ENCODE measurements at regions not wholly inside any gene's neighbourhood (a gene's known extent, or its start where the extent isn't known, plus 50 kb on each side); places are given as distances from the start of the nearest gene placed in this dataset.

DNA sequence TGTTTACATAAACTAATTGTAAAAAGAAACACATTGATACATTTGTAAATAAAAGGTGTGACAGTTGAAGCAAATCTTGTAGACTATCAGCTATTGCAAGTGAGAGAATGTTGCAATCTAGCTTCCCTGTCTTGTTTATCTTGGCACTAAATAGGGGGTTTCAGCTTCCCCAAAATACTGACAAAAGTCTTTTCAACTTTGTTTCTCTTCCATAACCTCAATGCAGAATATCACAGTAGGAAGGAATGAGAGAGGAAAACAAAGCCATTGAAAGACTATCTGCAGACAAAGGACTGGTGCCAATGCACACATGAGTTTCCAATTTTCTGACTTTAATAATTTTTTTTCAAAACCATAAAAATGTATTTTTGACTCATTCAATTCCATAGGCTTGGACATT is 886.2 kb upstream of the MGAT4C start:
- DNase-seq = no peak

DNA sequence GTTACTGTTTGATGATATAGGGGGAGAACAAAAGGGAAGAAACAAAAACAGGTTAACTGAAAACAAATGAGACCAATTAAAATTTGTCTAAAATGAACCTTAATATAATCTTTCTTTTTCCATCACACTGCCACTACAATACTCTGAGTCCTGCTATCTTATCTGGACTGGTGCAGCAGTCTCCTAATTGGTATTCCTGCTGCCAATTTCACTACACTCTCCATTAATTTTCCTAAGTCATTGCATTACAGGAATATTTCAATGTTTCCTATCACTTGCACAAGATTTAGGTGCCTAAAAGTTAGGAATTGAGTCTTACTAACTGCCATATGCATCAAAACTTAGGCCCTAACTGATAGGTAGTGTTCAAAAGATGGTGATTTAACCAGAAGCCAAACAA is 884.9 kb upstream of the MGAT4C start:
- no peak for DNase-seq

- no peak for DNase-seq
These were observed 884.1 kb upstream of the MGAT4C start for GRCh38 chr12:87140262-87140661.

GRCh38 chr12:87137220-87137619 is 881.0 kb upstream of the MGAT4C start:
- no peak for DNase-seq

DNA sequence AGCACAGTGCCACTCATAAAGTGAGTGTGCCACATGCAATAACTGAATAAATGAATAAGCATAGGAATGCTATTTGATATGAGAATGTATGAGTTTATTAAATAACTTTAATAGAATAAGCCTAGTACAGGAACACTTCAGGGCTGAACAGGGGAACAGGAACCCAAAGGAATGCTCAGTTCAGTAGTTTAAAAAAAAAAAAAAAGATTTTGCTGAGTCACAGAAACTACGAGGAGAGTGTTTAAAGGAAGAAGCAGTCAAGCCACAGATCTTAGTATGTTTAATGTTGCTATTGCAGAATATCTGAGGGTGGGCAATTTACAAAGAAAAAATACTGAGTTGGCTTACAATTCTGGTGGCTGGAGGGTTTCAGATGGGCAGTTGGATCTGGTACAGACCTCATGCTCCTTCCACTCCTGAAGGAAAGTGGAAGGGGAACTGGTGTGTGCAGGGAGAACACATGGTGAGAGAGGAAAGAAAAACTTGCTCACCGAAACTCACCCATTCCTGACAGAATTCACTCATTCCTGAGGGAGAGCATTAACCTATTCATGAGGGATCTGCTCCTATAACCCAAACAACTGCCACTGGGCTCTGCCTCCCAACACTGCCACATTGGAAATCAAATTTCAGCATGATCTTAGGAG is 880.3 kb upstream of the MGAT4C start:
- DNase-seq = no peak

DNA sequence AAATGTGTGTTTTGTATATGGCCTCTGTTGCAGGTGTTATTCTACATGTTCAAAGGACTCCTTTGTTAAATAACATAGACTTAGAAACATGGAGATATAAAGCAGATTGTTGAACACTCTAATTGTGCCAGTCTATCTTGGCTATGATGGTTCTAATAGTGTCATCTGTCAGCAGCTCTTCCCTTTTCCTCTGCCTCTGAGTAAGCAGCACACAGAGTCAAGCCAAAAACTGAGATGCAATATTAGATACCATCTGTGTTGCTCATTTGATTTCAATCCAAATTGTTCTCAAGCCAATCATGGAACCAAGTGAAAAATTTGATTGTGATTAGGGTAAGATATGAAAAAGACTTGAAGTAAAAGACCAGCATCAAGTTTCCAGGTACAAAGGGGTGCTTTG is 871.1 kb upstream of the MGAT4C start:
- no peak for DNase-seq

- DNase-seq = no peak
These were observed 865.7 kb upstream of the MGAT4C start for GRCh38 chr12:87121896-87122295.

- DNase-seq = no peak
These were observed 864.2 kb upstream of the MGAT4C start for GRCh38 chr12:87120440-87120839.

DNA sequence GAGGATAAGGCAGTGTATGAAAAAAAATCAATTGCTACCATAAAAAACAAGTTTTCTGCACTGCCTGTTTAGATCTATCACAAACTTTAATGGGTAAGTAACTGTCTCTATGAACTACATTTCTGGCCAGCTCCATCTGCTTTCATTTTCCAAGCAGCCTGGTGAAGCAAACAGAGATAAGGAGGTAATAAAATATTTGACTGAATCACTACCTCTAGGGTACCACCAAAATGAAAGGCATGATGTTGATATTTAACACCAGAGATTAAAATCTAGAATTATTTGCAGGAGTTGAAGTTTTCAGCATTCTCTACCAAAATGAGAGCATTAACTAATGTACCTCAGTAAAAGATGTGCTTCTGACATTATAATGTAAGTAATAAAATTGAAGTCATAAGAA is 863.5 kb upstream of the MGAT4C start:
- no peak for DNase-seq

- DNase-seq = no peak
These were observed 861.3 kb upstream of the MGAT4C start for GRCh38 chr12:87117526-87117925.

DNA sequence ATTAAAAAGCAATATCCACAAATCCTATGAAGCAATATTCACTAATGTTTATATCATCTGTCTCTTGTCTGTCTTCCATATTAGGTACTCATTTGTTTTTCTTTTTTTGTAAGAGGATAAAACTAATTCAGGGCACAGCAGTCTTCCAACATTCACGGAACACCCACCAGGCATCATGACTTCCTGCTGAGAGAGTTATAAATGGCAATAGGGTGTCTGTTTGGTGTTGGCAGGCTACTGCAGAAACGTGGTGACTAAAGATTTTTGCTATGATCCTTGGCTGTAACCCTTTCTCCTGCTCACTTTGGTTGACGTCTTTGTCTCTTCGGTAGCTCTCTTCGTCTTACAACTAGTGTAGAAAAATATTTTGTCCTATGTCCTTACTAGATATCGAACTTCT is 860.6 kb upstream of the MGAT4C start:
- no peak for DNase-seq

DNA sequence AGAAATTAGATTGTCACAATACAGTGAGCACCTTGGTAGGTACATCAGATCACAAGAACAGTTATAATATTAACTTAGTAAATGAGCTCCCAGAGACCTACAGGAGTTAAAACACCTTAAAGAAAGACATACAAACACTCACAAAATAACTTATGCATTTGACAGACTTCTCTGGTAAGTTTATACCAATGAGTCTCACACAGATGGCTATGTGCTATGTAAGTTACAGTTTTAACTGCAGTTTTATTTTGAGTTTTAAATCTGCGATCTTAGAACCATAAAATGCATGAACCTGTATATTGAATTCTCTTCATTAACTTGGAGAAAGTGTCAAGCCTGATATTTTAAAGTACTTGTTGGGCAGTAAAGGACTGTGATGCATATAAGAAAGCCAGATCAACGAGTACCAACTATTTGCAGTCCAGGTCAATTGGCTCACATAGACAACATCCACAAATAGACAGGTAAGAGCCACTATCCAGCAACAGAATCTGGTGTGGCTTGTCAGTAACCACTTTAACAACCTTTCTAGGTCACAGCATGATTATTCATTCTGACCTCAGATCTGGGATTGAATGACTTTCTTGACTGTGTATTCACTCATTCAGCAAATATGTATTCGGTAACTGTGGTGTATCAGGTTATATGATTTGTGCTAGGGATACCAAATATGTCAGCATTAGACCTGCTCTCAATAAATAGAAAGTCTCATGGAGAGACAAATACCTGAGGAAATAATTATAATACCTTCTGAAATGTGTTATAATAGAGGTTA is 856.6 kb upstream of the MGAT4C start:
- DNase-seq = no peak

GRCh38 chr12:87107766-87108165 is 851.6 kb upstream of the MGAT4C start:
- no peak for DNase-seq

DNA sequence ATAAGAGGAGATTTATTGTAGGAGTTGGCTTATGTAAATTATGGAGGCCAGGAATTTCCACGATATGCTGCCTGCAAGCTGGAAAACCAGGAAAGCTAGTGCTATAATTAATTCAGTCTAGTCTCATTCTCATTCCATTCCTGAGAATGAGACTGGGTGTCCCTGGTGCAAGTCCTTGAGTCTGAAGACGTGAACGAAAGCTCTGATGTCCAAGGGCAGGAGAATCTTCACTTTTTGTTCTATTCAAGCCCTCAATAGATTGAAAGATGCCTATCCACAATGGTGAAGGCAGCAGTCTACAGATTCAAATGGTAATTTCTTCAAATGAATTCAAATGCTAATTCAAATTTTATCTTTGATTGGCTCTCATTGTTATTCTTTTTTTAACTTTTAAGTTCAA is 851.1 kb upstream of the MGAT4C start:
- no peak for DNase-seq

- DNase-seq = peak; percentile 27
These were observed 839.9 kb upstream of the MGAT4C start for GRCh38 chr12:87096082-87096585.

DNA sequence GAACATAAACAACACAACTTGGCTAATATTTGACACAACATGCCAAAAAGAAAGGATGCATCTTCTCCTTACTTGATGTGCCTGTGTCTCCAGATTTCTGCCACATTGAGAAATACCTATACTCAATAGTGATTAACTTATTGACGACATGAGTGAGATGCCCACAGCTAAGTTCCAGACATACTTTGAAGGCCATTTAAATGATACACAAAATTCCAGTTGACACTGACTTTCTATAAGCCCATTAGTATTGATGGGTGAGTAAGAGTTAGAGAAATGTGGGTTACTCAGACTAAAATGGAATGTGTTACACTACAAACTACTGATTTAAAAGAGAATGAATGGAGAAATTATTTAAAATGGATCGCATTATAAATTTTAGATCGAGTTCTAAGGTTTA is 838.2 kb upstream of the MGAT4C start:
- DNase-seq = no peak

DNA sequence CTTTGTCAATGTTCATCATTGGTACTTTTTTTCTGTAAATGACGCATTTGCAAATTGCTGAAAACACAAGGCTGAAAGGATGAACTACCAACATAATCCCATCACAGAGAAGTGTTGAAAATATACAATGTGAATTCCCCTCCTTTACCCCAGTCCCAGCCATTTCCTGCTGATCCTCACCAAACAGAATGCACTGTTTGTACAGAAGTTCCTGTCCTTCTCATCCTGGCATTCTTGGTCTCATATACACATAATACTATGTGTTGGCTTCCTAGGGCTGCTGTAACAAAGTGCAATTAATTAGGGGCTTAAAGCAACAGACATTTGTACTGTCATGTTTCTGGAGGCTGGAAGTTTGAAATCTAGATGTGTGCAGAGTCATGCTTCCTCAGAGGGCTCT is 836.2 kb upstream of the MGAT4C start:
- DNase-seq = no peak

GRCh38 chr12:87086118-87086891 is 830.1 kb upstream of the MGAT4C start:
- no peak for DNase-seq

DNA sequence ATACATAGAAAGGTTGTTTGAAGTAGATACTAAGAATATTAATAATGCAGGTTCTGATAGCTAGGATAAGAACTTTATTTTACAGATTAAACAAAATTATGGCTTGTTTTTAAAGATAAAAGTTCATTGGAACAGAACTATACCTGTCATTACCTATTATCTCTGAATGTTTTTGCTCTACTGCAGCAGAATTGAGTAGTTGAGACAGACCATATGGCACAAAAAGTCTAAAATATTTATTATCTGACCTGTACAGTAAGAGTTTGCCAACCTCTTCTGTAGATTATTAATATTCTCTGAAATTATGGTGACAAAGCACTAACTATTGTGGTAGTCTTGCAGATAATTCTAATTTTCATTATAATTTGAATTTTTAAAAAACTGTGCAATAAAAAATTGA is 829.1 kb upstream of the MGAT4C start:
- no peak for DNase-seq

DNA sequence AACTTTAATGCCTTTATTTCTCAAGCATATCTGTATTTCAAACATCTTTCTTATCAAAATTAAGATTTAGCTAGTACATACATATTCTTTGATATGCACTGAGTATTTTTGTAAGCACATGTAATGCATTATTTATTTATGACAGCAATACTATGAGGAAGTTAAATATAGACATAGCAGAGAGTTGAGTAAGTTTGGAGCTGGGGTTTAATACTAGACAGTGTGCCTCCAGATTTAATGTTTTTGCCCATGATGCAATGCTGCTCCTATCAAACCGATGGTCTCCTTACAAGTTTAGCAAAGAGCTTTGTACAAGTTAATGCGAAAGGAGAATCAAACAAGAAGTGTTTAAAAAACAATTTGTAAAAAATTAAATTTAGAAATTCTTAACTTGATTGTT is 826.6 kb upstream of the MGAT4C start:
- DNase-seq = no peak

DNA sequence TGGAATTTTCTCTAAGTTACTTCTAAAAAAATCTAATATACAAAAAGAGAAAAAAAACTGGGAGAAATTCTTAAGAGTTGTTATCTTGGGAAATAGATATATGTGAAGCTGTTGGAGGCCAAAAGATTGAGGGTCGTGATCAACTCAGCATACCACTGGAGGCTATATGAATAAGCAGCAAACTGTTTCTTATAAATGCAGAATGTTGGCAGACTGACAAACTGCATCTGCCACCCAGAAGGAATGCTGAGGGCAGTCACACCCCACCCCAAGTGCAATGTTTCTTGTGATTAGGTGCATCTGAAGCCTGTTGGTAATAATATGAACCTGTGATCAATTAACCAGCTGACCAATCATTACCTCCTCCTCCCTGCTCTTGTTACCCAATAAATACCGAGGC is 818.6 kb upstream of the MGAT4C start:
- no peak for DNase-seq

DNA sequence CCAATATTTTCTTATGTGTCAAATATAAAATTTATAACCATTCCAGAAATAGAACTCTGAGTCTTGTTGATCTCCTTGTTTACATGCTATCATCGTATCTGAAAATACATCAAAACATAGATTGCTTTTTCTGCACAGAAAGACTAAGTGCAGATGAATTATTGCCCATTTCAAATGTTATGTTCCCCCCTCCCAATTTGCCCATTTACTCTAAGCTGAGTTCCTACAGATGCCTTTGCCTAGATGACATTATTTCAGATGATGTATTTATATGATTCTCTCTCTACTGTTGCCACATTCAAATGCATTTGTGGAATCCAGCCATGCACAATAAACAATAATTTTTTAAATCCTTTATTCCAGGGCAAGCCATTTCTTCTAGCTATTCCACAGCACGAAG is 810.1 kb upstream of the MGAT4C start:
- DNase-seq = no peak

- DNase-seq = no peak
These were observed 803.0 kb upstream of the MGAT4C start for GRCh38 chr12:87059231-87059630.

DNA sequence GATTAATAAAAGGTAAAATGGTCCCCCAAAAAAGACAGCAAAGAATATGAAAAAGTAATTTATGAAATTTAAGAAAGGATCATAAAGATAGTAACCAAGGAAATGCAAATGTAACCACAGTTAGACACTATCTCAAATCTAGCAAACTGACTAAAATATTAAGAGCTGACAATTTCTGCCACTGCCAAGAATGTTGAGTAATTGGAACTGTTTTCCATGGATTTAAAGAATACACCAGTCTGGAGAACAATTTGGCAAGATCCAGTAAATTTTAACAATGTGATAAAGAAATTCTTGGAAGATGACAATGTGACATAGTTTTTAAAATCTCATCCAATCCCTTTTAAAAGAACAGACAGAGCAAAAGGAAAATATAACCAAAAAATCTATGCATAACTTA is 798.0 kb upstream of the MGAT4C start:
- no peak for DNase-seq

All from NCI-H2081 treated with DMSO at 0.1 percent for 48 hours (cell line).